Vagina (tissue), 2 donors: ENCODE measurements at regions not wholly inside any gene's neighbourhood (a gene's known extent, or its start where the extent isn't known, plus 50 kb on each side); places are given as distances from the start of the nearest gene placed in this dataset.

ENCODE experiments used
- DNase-seq, 2 donors: peaks; one replicate each; pipeline ENCODE4 v3.0.0-alpha.2; 2017; ENCODE audit errors: extremely low spot score in 2 of 2
- H3K27ac ChIP-seq: fragments of 200-600 bp; sonication (generic); one replicate; pipeline ENCODE4 v1.5.1; 2019
- H3K27me3 ChIP-seq: fragments of 200-600 bp; sonication (generic); one replicate; pipeline ENCODE4 v1.5.1; 2019
- H3K36me3 ChIP-seq, 2 donors: fragments of 200-600 bp; sonication (generic); one replicate each; pipeline ENCODE4 v1.5.1; 2017 to 2019
- H3K4me1 ChIP-seq: fragments of 200-600 bp; sonication (generic); one replicate; pipeline ENCODE4 v1.5.1; 2019
- H3K4me3 ChIP-seq, 2 donors: fragments of 200-600 bp; sonication (generic); 1 replicate in 1 of 2; 2 replicates in 1 of 2; pipeline ENCODE4 v1.5.1; 2016 to 2019
- H3K9me3 ChIP-seq: fragments of 200-600 bp; sonication (generic); one replicate; pipeline ENCODE4 v1.5.1; 2019
- CTCF ChIP-seq, 3 experiments: fragments of 450-650 bp in 2 of 3; fragments of 200-600 bp in 1 of 3; sonication (generic) in 1 of 3; IDR thresholded peaks; one replicate each; pipeline ENCODE4 v1.5.1; 2017 to 2019; ENCODE audit warnings: antibody characterized with exemption in 3 of 3, mild to moderate bottlenecking in 2 of 3, moderate library complexity in 2 of 3
- POLR2A ChIP-seq, 2 donors: fragments of 450-650 bp; IDR thresholded peaks; one replicate each; pipeline ENCODE4 v1.6.1; 2017; ENCODE audit warnings: antibody characterized with exemption in 2 of 2, mild to moderate bottlenecking in 2 of 2, moderate library complexity in 2 of 2
- POLR2AphosphoS5 ChIP-seq, 2 donors: sonication (generic); formaldehyde crosslinking; IDR thresholded peaks; one replicate each; pipeline ENCODE4 v1.9.0; 2017; ENCODE audit warnings: antibody characterized with exemption in 2 of 2, mild to moderate bottlenecking in 2 of 2, low read depth in 1 of 2; ENCODE audit not compliant: insufficient read depth in 1 of 2
- intact Hi-C: fragments of 100-400 bp; cut with DNase I; formaldehyde crosslinking; loops from one replicate; pipeline ENCODE4 v1.15.1; 2023

- TF ChIP-seq POLR2A (IDR thresholded peaks at IDR 0.05) (no peak), POLR2AphosphoS5 (IDR thresholded peaks at IDR 0.05; ENCODE audit: insufficient read depth in 1 of 2, low read depth in 1 of 2) (no peak), CTCF (IDR thresholded peaks at IDR 0.05) (no peak)
- Histone ChIP-seq H3K36me3 (no peaks in the 10 kb centered on the region), H3K27me3 (no peaks in the 10 kb centered on the region), H3K4me3 (no peak overlapping the region), H3K4me1 (no peaks in the 10 kb centered on the region), H3K27ac (no peak overlapping the region), H3K9me3 (no peaks in the 10 kb centered on the region)
- intact Hi-C loops: no loop called here
- no peak for DNase-seq
Measured at GRCh38 chr1:76781447-76781846, 85.8 kb upstream of the ST6GALNAC5 start.

DNA sequence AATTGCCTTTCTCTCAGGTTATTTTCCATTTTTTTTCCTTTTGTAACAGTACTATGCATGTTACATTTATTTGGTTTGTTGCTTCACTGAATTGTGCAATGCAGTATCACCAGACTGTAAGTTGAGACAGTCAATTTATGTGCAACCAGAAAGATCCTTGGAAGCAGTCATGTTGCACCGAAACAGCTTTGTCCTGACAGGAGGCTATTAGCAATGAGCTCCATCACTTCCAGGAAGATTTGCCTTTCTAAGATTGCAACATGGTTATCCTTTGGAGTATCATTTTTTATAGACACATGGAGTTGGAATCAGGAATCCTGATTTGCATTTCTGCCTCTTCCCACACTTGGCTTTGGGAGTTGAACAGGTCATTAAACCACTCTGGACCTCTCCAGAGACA, 84.5 kb upstream of the ST6GALNAC5 start:
- H3K4me3 ChIP-seq: no peak overlapping the region
- intact Hi-C loops: no loop called here
- peak in 1 of 2 donors; percentile 90 for DNase-seq
- H3K4me1 ChIP-seq: no peaks in the 10 kb centered on the region
- H3K36me3 ChIP-seq: no peaks in the 10 kb centered on the region
- no peaks in the 10 kb centered on the region for H3K27me3 ChIP-seq
- no peaks in the 10 kb centered on the region for H3K9me3 ChIP-seq
- TF ChIP-seq POLR2A (IDR thresholded peaks at IDR 0.05) (no peak), CTCF (IDR thresholded peaks at IDR 0.05) (no peak), POLR2AphosphoS5 (IDR thresholded peaks at IDR 0.05; ENCODE audit: insufficient read depth in 1 of 2, low read depth in 1 of 2) (peak; percentile 22 to 63)
- H3K27ac ChIP-seq: peak overlapping the region; percentile 40

GRCh38 chr1:76784502-76784901, 82.8 kb upstream of the ST6GALNAC5 start:
- Histone ChIP-seq H3K27ac (no peak overlapping the region), H3K4me3 (no peak overlapping the region), H3K9me3 (no peaks in the 10 kb centered on the region), H3K4me1 (no peaks in the 10 kb centered on the region), H3K27me3 (no peaks in the 10 kb centered on the region), H3K36me3 (no peaks in the 10 kb centered on the region)
- intact Hi-C loops: no loop called here
- no peak for DNase-seq
- TF ChIP-seq CTCF (IDR thresholded peaks at IDR 0.05): no peak
- no peak for TF ChIP-seq POLR2A (IDR thresholded peaks at IDR 0.05)
- TF ChIP-seq POLR2AphosphoS5 (IDR thresholded peaks at IDR 0.05; ENCODE audit: insufficient read depth in 1 of 2, low read depth in 1 of 2): no peak

- Histone ChIP-seq H3K27me3 (no peaks in the 10 kb centered on the region), H3K27ac (no peak overlapping the region), H3K4me1 (no peaks in the 10 kb centered on the region), H3K4me3 (no peak overlapping the region), H3K9me3 (no peaks in the 10 kb centered on the region), H3K36me3 (no peaks in the 10 kb centered on the region)
- DNase-seq: no peak
- intact Hi-C loops: no loop called here
- TF ChIP-seq POLR2A (IDR thresholded peaks at IDR 0.05) (no peak), CTCF (IDR thresholded peaks at IDR 0.05) (no peak), POLR2AphosphoS5 (IDR thresholded peaks at IDR 0.05; ENCODE audit: insufficient read depth in 1 of 2, low read depth in 1 of 2) (no peak)
Measured at GRCh38 chr1:76786222-76786621, 81.1 kb upstream of the ST6GALNAC5 start.

GRCh38 chr1:76793594-76793993, 73.7 kb upstream of the ST6GALNAC5 start:
- Histone ChIP-seq H3K9me3 (no peaks in the 10 kb centered on the region), H3K27me3 (no peaks in the 10 kb centered on the region), H3K4me1 (no peaks in the 10 kb centered on the region), H3K4me3 (no peak overlapping the region), H3K36me3 (no peaks in the 10 kb centered on the region), H3K27ac (no peak overlapping the region)
- no peak for DNase-seq
- TF ChIP-seq CTCF (IDR thresholded peaks at IDR 0.05) (no peak), POLR2AphosphoS5 (IDR thresholded peaks at IDR 0.05; ENCODE audit: insufficient read depth in 1 of 2, low read depth in 1 of 2) (no peak)
- intact Hi-C loops: no loop called here
